DMS79 treated with DMSO at 0.1 percent for 48 hours (cell line): ENCODE measurements at regions not wholly inside any gene's neighbourhood (a gene's known extent, or its start where the extent isn't known, plus 50 kb on each side); places are given as distances from the start of the nearest gene placed in this dataset.
"Not testable (repeated sequence)": the region's sequence is repeated elsewhere in the genome, so short reads cannot be mapped to it uniquely, and the experiment has no call there.

Experiments
- DNase-seq: peaks from one replicate; lab custom pipeline; 2025; lab: John Stamatoyannopoulos, UW

- no peak for DNase-seq
Observed at GRCh38 chr12:46884362-46884761, 58.6 kb upstream of the SLC38A4 start.

GRCh38 chr12:46886541-46887041 is 60.8 kb upstream of the SLC38A4 start:
- DNase-seq, result no peak

- no peak for DNase-seq
Observed at GRCh38 chr12:46887870-46888269, 62.1 kb upstream of the SLC38A4 start.

- DNase-seq, result no peak
Observed at GRCh38 chr12:46888568-46888967, 62.8 kb upstream of the SLC38A4 start.

- no peak for DNase-seq
Observed at GRCh38 chr12:46891306-46891705, 65.5 kb upstream of the SLC38A4 start.

GRCh38 chr12:46892034-46892705 is 66.4 kb upstream of the SLC38A4 start:
- DNase-seq, result no peak

GRCh38 chr12:46892887-46893286 is 67.1 kb upstream of the SLC38A4 start:
- no peak for DNase-seq

GRCh38 chr12:46893434-46893833 is 67.6 kb upstream of the SLC38A4 start:
- DNase-seq, result no peak

- no peak for DNase-seq
Observed at GRCh38 chr12:46895726-46896125, 69.9 kb upstream of the SLC38A4 start.

GRCh38 chr12:46896680-46897079 is 70.9 kb upstream of the SLC38A4 start:
- no peak for DNase-seq

GRCh38 chr12:46898152-46898931 is 72.5 kb upstream of the SLC38A4 start:
- no peak for DNase-seq

GRCh38 chr12:46898989-46899388 is 73.2 kb upstream of the SLC38A4 start:
- no peak for DNase-seq

- DNase-seq, result no peak
Observed at GRCh38 chr12:46900734-46901463, 75.1 kb upstream of the SLC38A4 start.

- DNase-seq, result no peak
Observed at GRCh38 chr12:46901464-46902205, 75.8 kb upstream of the SLC38A4 start.

- no peak for DNase-seq
Observed at GRCh38 chr12:46903058-46903457, 77.3 kb upstream of the SLC38A4 start.

- DNase-seq, result no peak
Observed at GRCh38 chr12:46904406-46905238, 78.8 kb upstream of the SLC38A4 start.

GRCh38 chr12:46905239-46905627 is 79.4 kb upstream of the SLC38A4 start:
- not testable (repeated sequence) for DNase-seq

- DNase-seq, result no peak
Observed at GRCh38 chr12:46907791-46908190, 82.0 kb upstream of the SLC38A4 start.

- no peak for DNase-seq
Observed at GRCh38 chr12:46908236-46908935, 82.6 kb upstream of the SLC38A4 start.

GRCh38 chr12:46908936-46909635 is 83.3 kb upstream of the SLC38A4 start:
- DNase-seq, result no peak
